ENCODE measurements at regions not wholly inside any gene's neighbourhood (a gene's known extent, or its start where the extent isn't known, plus 50 kb on each side); places are given as distances from the start of the nearest gene placed in this dataset.
"Not testable (repeated sequence)": the region's sequence is repeated elsewhere in the genome, so short reads cannot be mapped to it uniquely, and the experiment has no call there.

GRCh38 chr16:59459806-59460205, 725.7 kb upstream of the GOT2 start:
- no peak overlapping the region for H3K9ac ChIP-seq (ENCODE audit: low read length)
- H3K4me1 ChIP-seq (ENCODE audit: insufficient read depth, low read length): peaks cover 12% of the 10 kb centered on the region
- CTCF ChIA-PET: no interaction called here
- intact Hi-C loops (cut with micrococcal nuclease): no loop called here
- POLR2A ChIA-PET (ENCODE audit: unreplicated experiment): no interaction called here
- no peaks in the 10 kb centered on the region for H3K27me3 ChIP-seq (ENCODE audit: low read length)
- DNase-seq (no peak), ATAC-seq (no peak)
- BruUV-seq (replicated peaks): no TSS peak
- no peaks in the 10 kb centered on the region for H4K20me1 ChIP-seq (ENCODE audit: low read length)
- no peaks in the 10 kb centered on the region for H3K79me2 ChIP-seq (ENCODE audit: low read length)
- H2AFZ ChIP-seq (ENCODE audit: low read length): no peak overlapping the region
- no peaks in the 10 kb centered on the region for H3K9me3 ChIP-seq (ENCODE audit: low read length)
- H3K4me3 ChIP-seq (ENCODE audit: low read length): no peak overlapping the region
- no peak overlapping the region for H3K27ac ChIP-seq (ENCODE audit: low read length)
- H3K4me2 ChIP-seq (ENCODE audit: low read length): no peak overlapping the region
- TF ChIP-seq EZH2 (IDR thresholded peaks at IDR 0.05; ENCODE audit: low read length, unreplicated experiment) (no peak), EZH2phosphoT487 (IDR thresholded peaks at IDR 0.05; ENCODE audit: borderline replicate concordance, low read length) (no peak)
- TF ChIP-seq, protein P1, sequence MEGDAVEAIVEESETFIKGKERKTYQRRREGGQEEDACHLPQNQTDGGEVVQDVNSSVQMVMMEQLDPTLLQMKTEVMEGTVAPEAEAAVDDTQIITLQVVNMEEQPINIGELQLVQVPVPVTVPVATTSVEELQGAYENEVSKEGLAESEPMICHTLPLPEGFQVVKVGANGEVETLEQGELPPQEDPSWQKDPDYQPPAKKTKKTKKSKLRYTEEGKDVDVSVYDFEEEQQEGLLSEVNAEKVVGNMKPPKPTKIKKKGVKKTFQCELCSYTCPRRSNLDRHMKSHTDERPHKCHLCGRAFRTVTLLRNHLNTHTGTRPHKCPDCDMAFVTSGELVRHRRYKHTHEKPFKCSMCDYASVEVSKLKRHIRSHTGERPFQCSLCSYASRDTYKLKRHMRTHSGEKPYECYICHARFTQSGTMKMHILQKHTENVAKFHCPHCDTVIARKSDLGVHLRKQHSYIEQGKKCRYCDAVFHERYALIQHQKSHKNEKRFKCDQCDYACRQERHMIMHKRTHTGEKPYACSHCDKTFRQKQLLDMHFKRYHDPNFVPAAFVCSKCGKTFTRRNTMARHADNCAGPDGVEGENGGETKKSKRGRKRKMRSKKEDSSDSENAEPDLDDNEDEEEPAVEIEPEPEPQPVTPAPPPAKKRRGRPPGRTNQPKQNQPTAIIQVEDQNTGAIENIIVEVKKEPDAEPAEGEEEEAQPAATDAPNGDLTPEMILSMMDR (conservative IDR thresholded peaks at IDR 0.05; ENCODE audit: low read depth, low read length): no peak
- H3K36me3 ChIP-seq (ENCODE audit: low read depth, low read length): no peaks in the 10 kb centered on the region
- H3F3A ChIP-seq (ENCODE audit: low read length, unreplicated experiment): peaks cover 5% of the 10 kb centered on the region
- no peaks in the 10 kb centered on the region for H3K9me2 ChIP-seq (replicated peaks; ENCODE audit: low read length)

GRCh38 chr16:59455497-59455896, 721.4 kb upstream of the GOT2 start:
- H3K4me3 ChIP-seq (ENCODE audit: low read length): no peak overlapping the region
- H3K4me1 ChIP-seq (ENCODE audit: insufficient read depth, low read length): no peaks in the 10 kb centered on the region
- H3K9ac ChIP-seq (ENCODE audit: low read length): no peak overlapping the region
- H3K36me3 ChIP-seq (ENCODE audit: low read depth, low read length): no peaks in the 10 kb centered on the region
- no peaks in the 10 kb centered on the region for H4K20me1 ChIP-seq (ENCODE audit: low read length)
- no peak overlapping the region for H2AFZ ChIP-seq (ENCODE audit: low read length)
- ATAC-seq (no peak), DNase-seq (no peak)
- no TSS peak for BruUV-seq (replicated peaks)
- H3K27ac ChIP-seq (ENCODE audit: low read length): no peak overlapping the region
- no peaks in the 10 kb centered on the region for H3K9me3 ChIP-seq (ENCODE audit: low read length)
- ChIA-PET CTCF (no interaction called here), POLR2A (ENCODE audit: unreplicated experiment) (no interaction called here)
- no peaks in the 10 kb centered on the region for H3K79me2 ChIP-seq (ENCODE audit: low read length)
- TF ChIP-seq EZH2 (IDR thresholded peaks at IDR 0.05; ENCODE audit: low read length, unreplicated experiment): no peak
- TF ChIP-seq, protein P1 (conservative IDR thresholded peaks at IDR 0.05; ENCODE audit: low read depth, low read length): no peak
- TF ChIP-seq EZH2phosphoT487 (IDR thresholded peaks at IDR 0.05; ENCODE audit: borderline replicate concordance, low read length): no peak
- no peaks in the 10 kb centered on the region for H3F3A ChIP-seq (ENCODE audit: low read length, unreplicated experiment)
- no peak overlapping the region for H3K4me2 ChIP-seq (ENCODE audit: low read length)
- H3K9me2 ChIP-seq (replicated peaks; ENCODE audit: low read length): no peaks in the 10 kb centered on the region
- no peaks in the 10 kb centered on the region for H3K27me3 ChIP-seq (ENCODE audit: low read length)
- intact Hi-C loops (cut with micrococcal nuclease): no loop called here

- H3K9ac ChIP-seq (ENCODE audit: low read length); H3K9me2 ChIP-seq (replicated peaks; ENCODE audit: low read length); H3K4me2 ChIP-seq (ENCODE audit: low read length); BruUV-seq (replicated peaks); CTCF ChIA-PET; H3K27ac ChIP-seq (ENCODE audit: low read length); POLR2A ChIA-PET (ENCODE audit: unreplicated experiment); H2AFZ ChIP-seq (ENCODE audit: low read length); H4K20me1 ChIP-seq (ENCODE audit: low read length); DNase-seq; H3K4me1 ChIP-seq (ENCODE audit: insufficient read depth, low read length); H3K27me3 ChIP-seq (ENCODE audit: low read length); H3K79me2 ChIP-seq (ENCODE audit: low read length); ATAC-seq; H3K36me3 ChIP-seq (ENCODE audit: low read depth, low read length); intact Hi-C loops (cut with micrococcal nuclease); H3K9me3 ChIP-seq (ENCODE audit: low read length); H3K4me3 ChIP-seq (ENCODE audit: low read length); H3F3A ChIP-seq (ENCODE audit: low read length, unreplicated experiment): not testable (repeated sequence)
Measured at GRCh38 chr16:59450513-59450912, 716.4 kb upstream of the GOT2 start.

Measured in PC-3 (cell line).